ENCODE measurements at regions not wholly inside any gene's neighbourhood (a gene's known extent, or its start where the extent isn't known, plus 50 kb on each side); places are given as distances from the start of the nearest gene placed in this dataset.

DNA sequence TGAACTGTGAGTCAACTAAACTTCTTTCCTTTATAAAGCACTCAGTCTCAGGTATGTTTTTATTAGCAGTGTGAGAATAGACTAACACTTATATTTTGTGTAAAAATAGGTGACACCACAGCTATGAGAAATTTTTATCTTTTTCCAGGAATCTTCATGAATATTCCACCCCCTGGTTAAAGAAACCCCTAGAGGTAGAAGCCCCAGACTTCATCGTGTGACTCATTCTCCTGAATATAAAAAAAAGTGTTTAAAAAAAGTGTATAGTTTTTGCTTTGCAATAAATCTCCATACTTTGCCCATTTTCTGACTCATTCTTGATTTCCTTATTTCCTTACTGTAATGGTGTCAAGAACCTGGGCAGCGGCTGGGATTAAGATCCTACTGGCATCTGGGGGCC is 667.6 kb upstream of the CELF2 start:
- TF ChIP-seq FOXM1 (IDR thresholded peaks at IDR 0.05; ENCODE audit: borderline replicate concordance, low read depth) (no peak), CREB1 (IDR thresholded peaks at IDR 0.05; ENCODE audit: low read depth) (no peak), EGR1 (IDR thresholded peaks at IDR 0.05) (no peak), TCF12 (IDR thresholded peaks at IDR 0.05; ENCODE audit: low read depth) (no peak), RAD21 (IDR thresholded peaks at IDR 0.05; ENCODE audit: low read depth) (no peak), NFIC (IDR thresholded peaks at IDR 0.05) (no peak), TEAD4 (IDR thresholded peaks at IDR 0.05) (no peak), ZBTB7A (IDR thresholded peaks at IDR 0.05; ENCODE audit: low read depth) (no peak), YY1 (IDR thresholded peaks at IDR 0.05; ENCODE audit: low read depth) (no peak), EP300 (IDR thresholded peaks at IDR 0.05; ENCODE audit: borderline replicate concordance) (no peak), CEBPB (IDR thresholded peaks at IDR 0.05) (no peak), TAF1 (IDR thresholded peaks at IDR 0.05; ENCODE audit: low read depth) (no peak)
- TF ChIP-seq, protein P1, sequence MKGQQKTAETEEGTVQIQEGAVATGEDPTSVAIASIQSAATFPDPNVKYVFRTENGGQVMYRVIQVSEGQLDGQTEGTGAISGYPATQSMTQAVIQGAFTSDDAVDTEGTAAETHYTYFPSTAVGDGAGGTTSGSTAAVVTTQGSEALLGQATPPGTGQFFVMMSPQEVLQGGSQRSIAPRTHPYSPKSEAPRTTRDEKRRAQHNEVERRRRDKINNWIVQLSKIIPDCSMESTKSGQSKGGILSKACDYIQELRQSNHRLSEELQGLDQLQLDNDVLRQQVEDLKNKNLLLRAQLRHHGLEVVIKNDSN (IDR thresholded peaks at IDR 0.05) = no peak
- TF ChIP-seq, protein P2, sequence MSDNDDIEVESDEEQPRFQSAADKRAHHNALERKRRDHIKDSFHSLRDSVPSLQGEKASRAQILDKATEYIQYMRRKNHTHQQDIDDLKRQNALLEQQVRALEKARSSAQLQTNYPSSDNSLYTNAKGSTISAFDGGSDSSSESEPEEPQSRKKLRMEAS (IDR thresholded peaks at IDR 0.05) = no peak
- TF ChIP-seq, protein P3, sequence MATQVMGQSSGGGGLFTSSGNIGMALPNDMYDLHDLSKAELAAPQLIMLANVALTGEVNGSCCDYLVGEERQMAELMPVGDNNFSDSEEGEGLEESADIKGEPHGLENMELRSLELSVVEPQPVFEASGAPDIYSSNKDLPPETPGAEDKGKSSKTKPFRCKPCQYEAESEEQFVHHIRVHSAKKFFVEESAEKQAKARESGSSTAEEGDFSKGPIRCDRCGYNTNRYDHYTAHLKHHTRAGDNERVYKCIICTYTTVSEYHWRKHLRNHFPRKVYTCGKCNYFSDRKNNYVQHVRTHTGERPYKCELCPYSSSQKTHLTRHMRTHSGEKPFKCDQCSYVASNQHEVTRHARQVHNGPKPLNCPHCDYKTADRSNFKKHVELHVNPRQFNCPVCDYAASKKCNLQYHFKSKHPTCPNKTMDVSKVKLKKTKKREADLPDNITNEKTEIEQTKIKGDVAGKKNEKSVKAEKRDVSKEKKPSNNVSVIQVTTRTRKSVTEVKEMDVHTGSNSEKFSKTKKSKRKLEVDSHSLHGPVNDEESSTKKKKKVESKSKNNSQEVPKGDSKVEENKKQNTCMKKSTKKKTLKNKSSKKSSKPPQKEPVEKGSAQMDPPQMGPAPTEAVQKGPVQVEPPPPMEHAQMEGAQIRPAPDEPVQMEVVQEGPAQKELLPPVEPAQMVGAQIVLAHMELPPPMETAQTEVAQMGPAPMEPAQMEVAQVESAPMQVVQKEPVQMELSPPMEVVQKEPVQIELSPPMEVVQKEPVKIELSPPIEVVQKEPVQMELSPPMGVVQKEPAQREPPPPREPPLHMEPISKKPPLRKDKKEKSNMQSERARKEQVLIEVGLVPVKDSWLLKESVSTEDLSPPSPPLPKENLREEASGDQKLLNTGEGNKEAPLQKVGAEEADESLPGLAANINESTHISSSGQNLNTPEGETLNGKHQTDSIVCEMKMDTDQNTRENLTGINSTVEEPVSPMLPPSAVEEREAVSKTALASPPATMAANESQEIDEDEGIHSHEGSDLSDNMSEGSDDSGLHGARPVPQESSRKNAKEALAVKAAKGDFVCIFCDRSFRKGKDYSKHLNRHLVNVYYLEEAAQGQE (IDR thresholded peaks at IDR 0.05; ENCODE audit: low read depth) = no peak

DNA sequence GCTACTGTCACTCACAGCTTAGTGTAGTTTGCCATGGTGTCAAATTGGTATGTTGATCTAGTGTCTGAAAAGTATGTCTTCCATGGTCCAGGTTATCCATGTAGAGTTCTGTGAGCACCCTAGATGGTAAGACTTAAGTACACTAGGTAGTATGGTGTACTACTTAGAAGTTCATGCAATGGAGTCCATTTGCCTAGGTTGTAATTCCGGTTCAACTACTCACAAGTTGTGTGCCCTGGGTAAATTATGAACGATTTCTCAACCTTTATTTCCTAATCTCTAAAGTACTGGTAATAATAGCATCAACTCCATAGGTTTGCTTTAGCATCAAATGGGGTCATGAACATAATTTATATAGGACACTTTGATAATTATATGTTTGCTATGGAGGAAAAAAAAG is 666.2 kb upstream of the CELF2 start:
- no peak for TF ChIP-seq ZBTB7A (IDR thresholded peaks at IDR 0.05; ENCODE audit: low read depth)
- TF ChIP-seq, protein P3 (IDR thresholded peaks at IDR 0.05; ENCODE audit: low read depth) = no peak
- no peak for TF ChIP-seq EP300 (IDR thresholded peaks at IDR 0.05; ENCODE audit: borderline replicate concordance)
- TF ChIP-seq RAD21 (IDR thresholded peaks at IDR 0.05; ENCODE audit: low read depth) = no peak
- no peak for TF ChIP-seq CEBPB (IDR thresholded peaks at IDR 0.05)
- TF ChIP-seq, protein P2 (IDR thresholded peaks at IDR 0.05) = no peak
- TF ChIP-seq YY1 (IDR thresholded peaks at IDR 0.05; ENCODE audit: low read depth) = no peak
- no peak for TF ChIP-seq FOXM1 (IDR thresholded peaks at IDR 0.05; ENCODE audit: borderline replicate concordance, low read depth)
- TF ChIP-seq EGR1 (IDR thresholded peaks at IDR 0.05) = no peak

DNA sequence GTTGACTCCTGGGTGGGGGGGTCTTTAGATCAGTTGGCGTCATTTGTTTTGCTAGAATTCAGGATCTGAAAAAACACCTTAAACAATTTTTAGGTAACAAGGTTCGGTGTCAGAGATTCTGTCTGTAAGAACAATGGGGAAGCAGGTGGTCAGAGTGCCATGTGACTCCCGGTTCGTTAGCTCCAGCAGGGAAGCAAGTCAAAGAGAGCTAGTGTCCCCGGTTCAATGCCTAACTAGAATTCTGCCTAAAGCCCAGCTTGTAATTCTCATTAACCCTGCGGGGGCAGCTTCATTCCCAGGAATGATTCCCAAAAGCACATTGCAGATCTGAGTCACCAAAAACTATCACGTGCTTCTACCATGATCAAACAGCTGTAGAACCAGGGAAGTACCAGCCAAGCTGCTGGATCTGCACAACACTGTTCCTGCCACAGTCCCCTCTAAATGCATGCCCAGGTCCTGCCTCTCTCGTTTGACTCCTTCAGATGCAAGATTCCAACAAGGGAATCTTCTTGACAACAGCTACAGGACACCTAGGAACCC is 664.3 kb upstream of the CELF2 start:
- TF ChIP-seq RAD21 (IDR thresholded peaks at IDR 0.05; ENCODE audit: low read depth) = no peak
- TF ChIP-seq CREB1 (IDR thresholded peaks at IDR 0.05; ENCODE audit: low read depth) = no peak
- TF ChIP-seq, protein P3 (IDR thresholded peaks at IDR 0.05; ENCODE audit: low read depth) = no peak
- TF ChIP-seq, protein P2 (IDR thresholded peaks at IDR 0.05) = no peak
- TF ChIP-seq, protein P1 (IDR thresholded peaks at IDR 0.05) = no peak
- TF ChIP-seq NFIC (IDR thresholded peaks at IDR 0.05) = no peak
- no peak for TF ChIP-seq TAF1 (IDR thresholded peaks at IDR 0.05; ENCODE audit: low read depth)

DNA sequence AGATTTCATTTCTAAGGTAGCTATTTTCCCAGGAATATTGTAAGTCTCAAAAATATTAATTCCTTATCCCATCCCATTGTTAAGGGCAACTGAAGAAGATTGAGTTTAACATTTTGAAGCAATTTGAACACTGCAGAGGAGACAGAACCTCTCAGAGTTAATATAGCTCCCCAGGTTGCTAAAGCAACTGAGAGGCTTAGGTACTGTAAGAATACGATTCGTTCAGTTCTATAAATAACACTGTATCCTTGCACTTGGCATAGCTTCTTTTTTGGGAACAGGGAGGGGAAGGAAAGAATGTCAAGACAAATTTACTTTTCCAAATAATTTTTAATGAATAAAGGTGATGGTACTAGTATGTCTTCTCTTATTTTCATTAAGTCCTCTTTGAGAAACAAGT is 658.4 kb upstream of the CELF2 start:
- TF ChIP-seq FOXM1 (IDR thresholded peaks at IDR 0.05; ENCODE audit: borderline replicate concordance, low read depth) (no peak), RAD21 (IDR thresholded peaks at IDR 0.05; ENCODE audit: low read depth) (no peak), NFIC (IDR thresholded peaks at IDR 0.05) (no peak), YY1 (IDR thresholded peaks at IDR 0.05; ENCODE audit: low read depth) (no peak), TCF12 (IDR thresholded peaks at IDR 0.05; ENCODE audit: low read depth) (no peak), CEBPB (IDR thresholded peaks at IDR 0.05) (no peak), EGR1 (IDR thresholded peaks at IDR 0.05) (no peak), ZBTB7A (IDR thresholded peaks at IDR 0.05; ENCODE audit: low read depth) (no peak), EP300 (IDR thresholded peaks at IDR 0.05; ENCODE audit: borderline replicate concordance) (no peak), CREB1 (IDR thresholded peaks at IDR 0.05; ENCODE audit: low read depth) (no peak), TEAD4 (IDR thresholded peaks at IDR 0.05) (no peak), TAF1 (IDR thresholded peaks at IDR 0.05; ENCODE audit: low read depth) (no peak)
- TF ChIP-seq, protein P3 (IDR thresholded peaks at IDR 0.05; ENCODE audit: low read depth) = no peak
- TF ChIP-seq, protein P2 (IDR thresholded peaks at IDR 0.05) = no peak
- TF ChIP-seq, protein P1 (IDR thresholded peaks at IDR 0.05) = no peak
